ENCODE measurements at regions not wholly inside any gene's neighbourhood (a gene's known extent, or its start where the extent isn't known, plus 50 kb on each side); places are given as distances from the start of the nearest gene placed in this dataset.

DNA sequence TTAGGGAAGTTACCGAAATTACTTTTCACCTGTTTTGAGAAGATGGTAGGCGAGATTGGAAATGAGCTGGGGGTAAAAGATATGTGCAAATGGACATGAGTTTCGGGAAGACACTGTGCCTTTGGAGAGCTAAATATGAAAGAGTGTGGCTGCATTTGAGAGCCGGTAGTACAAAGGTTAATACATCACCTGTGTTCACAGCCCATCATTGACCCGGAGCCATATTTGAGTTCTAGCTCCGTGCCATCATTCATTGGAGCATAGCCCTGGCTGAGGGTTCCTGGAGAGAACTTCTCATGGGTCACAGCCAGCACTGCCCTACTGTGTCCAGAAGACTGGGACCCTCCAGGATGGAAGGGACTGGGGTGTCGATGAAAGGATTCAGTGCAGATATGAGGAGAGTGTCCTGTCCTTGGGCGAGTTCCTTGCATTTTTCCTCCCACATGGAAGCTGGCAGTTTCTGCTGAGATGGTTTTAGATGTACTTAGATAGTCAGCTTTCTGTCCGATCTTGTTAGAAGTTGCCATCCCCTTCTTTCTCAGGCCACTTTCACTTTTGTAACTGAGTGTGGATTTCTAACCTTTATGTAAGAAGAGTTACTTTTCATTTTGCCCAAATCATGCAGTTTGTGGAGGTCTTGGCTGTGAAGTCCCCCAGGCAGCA is 138.8 kb downstream of the JCAD start:
- Histone ChIP-seq H3K9ac (ENCODE audit: insufficient read depth, low read depth, low read length) (no peak overlapping the region), H3K9me3 (ENCODE audit: low read length) (no peaks in the 10 kb centered on the region), H3K79me2 (ENCODE audit: insufficient read depth, low read length) (no peaks in the 10 kb centered on the region), H3K4me2 (ENCODE audit: low read depth, low read length) (no peak overlapping the region), H3K4me1 (ENCODE audit: insufficient read depth, low read length) (no peaks in the 10 kb centered on the region), H3K27ac (ENCODE audit: extremely low read length, insufficient read depth, low read length) (no peak overlapping the region), H2AFZ (ENCODE audit: low read length) (no peak overlapping the region), H4K20me1 (ENCODE audit: insufficient read depth, low read length) (no peaks in the 10 kb centered on the region), H3K36me3 (replicated peaks in 1 of 2; ENCODE audit: control insufficient read depth in 1 of 2, insufficient read depth in 2 of 2, low read length in 2 of 2) (no peaks in the 10 kb centered on the region), H3K27me3 (ENCODE audit: control insufficient read depth in 1 of 2, insufficient read depth in 2 of 2, low read length in 2 of 2) (peaks cover 0 to 7% of the 10 kb centered on the region in 2 experiments; a peak in 2 of 5 replicates), H3K4me3 (replicated peaks in 1 of 3; ENCODE audit: insufficient read depth in 1 of 3, low read depth in 2 of 3, low read length in 3 of 3) (no peak overlapping the region)
- in situ Hi-C loops (cut with HindIII; ENCODE audit: extremely low pct_ligation_motif_present, low pct_unique_long_range_greater_than_20kb): no loop called here
- TF ChIP-seq AKNA (CRISPR knock-in tag; IDR thresholded peaks at IDR 0.05; ENCODE audit: borderline replicate concordance) (no peak), ZNF275 (CRISPR knock-in tag; IDR thresholded peaks at IDR 0.05; ENCODE audit: borderline replicate concordance) (no peak), ZNF878 (CRISPR knock-in tag; IDR thresholded peaks at IDR 0.05) (no peak), RXRB (CRISPR knock-in tag; IDR thresholded peaks at IDR 0.05; ENCODE audit: borderline replicate concordance) (no peak), ZNF598 (CRISPR knock-in tag; IDR thresholded peaks at IDR 0.05; ENCODE audit: borderline replicate concordance) (no peak), ZNF687 (CRISPR knock-in tag; IDR thresholded peaks at IDR 0.05) (no peak), RAD51 (IDR thresholded peaks at IDR 0.05; ENCODE audit: borderline replicate concordance) (no peak)
- TF ChIP-seq, protein P1, sequence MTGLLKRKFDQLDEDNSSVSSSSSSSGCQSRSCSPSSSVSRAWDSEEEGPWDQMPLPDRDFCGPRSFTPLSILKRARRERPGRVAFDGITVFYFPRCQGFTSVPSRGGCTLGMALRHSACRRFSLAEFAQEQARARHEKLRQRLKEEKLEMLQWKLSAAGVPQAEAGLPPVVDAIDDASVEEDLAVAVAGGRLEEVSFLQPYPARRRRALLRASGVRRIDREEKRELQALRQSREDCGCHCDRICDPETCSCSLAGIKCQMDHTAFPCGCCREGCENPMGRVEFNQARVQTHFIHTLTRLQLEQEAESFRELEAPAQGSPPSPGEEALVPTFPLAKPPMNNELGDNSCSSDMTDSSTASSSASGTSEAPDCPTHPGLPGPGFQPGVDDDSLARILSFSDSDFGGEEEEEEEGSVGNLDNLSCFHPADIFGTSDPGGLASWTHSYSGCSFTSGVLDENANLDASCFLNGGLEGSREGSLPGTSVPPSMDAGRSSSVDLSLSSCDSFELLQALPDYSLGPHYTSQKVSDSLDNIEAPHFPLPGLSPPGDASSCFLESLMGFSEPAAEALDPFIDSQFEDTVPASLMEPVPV (CRISPR knock-in tag; IDR thresholded peaks at IDR 0.05): no peak
- BruUV-seq (replicated peaks): no TSS peak
- WGBS (ENCODE audit: low lambda C conversion rate): 22% methylated on average over 9 of the region's 9 CpGs
- POLR2A ChIA-PET: no interaction called here
- CTCF ChIA-PET (ENCODE audit: low intra/inter-chr PET ratio, low total read pairs): no interaction called here
- intact Hi-C loops (cut with micrococcal nuclease; ENCODE audit: unreplicated experiment): no loop called here
- no peak for DNase-seq (ENCODE audit: low spot score)
- no peak for ATAC-seq
- FAIRE-seq: no peak
